Tibial nerve (tissue), 3 donors: ENCODE measurements at regions not wholly inside any gene's neighbourhood (a gene's known extent, or its start where the extent isn't known, plus 50 kb on each side); places are given as distances from the start of the nearest gene placed in this dataset.

Source experiments
- POLR2A ChIP-seq, 2 donors: fragments of 450-650 bp; IDR thresholded peaks; one replicate each; pipeline ENCODE4 v1.6.1; 2017; ENCODE audit warnings: antibody characterized with exemption in 2 of 2, mild to moderate bottlenecking in 2 of 2, moderate library complexity in 2 of 2
- TF ChIP-seq, protein P1 (sequence below), 5 experiments: fragments of 200-600 bp in 3 of 5; fragments of 450-650 bp in 2 of 5; sonication (generic) in 3 of 5; IDR thresholded peaks; one replicate each; pipeline ENCODE4 v1.5.1; 2016 to 2019; ENCODE audit warnings: antibody characterized with exemption in 5 of 5, mild to moderate bottlenecking in 3 of 5, moderate library complexity in 2 of 5

DNA sequence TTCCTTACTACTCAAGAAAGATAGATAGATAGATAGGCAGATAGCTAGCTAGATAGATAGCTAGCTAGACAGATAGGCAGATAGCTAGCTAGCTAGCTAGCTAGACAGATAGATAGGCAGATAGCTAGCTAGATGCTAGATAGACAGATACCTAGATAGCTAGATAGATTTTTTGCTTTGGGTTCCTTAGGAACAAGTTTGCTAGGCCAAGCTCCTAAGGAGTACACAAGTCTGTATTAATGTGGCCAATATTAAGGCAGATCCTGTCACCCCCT lies 61.7 kb upstream of the VPREB1 start:
- no peak for TF ChIP-seq POLR2A (IDR thresholded peaks at IDR 0.05)
- TF ChIP-seq, protein P1, sequence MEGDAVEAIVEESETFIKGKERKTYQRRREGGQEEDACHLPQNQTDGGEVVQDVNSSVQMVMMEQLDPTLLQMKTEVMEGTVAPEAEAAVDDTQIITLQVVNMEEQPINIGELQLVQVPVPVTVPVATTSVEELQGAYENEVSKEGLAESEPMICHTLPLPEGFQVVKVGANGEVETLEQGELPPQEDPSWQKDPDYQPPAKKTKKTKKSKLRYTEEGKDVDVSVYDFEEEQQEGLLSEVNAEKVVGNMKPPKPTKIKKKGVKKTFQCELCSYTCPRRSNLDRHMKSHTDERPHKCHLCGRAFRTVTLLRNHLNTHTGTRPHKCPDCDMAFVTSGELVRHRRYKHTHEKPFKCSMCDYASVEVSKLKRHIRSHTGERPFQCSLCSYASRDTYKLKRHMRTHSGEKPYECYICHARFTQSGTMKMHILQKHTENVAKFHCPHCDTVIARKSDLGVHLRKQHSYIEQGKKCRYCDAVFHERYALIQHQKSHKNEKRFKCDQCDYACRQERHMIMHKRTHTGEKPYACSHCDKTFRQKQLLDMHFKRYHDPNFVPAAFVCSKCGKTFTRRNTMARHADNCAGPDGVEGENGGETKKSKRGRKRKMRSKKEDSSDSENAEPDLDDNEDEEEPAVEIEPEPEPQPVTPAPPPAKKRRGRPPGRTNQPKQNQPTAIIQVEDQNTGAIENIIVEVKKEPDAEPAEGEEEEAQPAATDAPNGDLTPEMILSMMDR (IDR thresholded peaks at IDR 0.05), result no peak
